OCI-LY7 (cell line): ENCODE measurements at regions not wholly inside any gene's neighbourhood (a gene's known extent, or its start where the extent isn't known, plus 50 kb on each side); places are given as distances from the start of the nearest gene placed in this dataset.

Experiments
- EZH2phosphoT487 ChIP-seq: fragments of 200-600 bp; sonication (generic); IDR thresholded peaks from 2 replicates; pipeline ENCODE4 v1.6.1; 2018; ENCODE audit warnings: low read depth, borderline replicate concordance, mild to moderate bottlenecking, mixed run types, antibody characterized with exemption, low read length, moderate library complexity, mixed read lengths
- TF ChIP-seq, protein P1 (sequence below): fragments of 200-600 bp; sonication (generic); conservative IDR thresholded peaks from 2 replicates; pipeline ENCODE4 v1.5.1; 2014; ENCODE audit warnings: mild to moderate bottlenecking, antibody characterized with exemption, low read length, moderate library complexity, mixed read lengths

DNA sequence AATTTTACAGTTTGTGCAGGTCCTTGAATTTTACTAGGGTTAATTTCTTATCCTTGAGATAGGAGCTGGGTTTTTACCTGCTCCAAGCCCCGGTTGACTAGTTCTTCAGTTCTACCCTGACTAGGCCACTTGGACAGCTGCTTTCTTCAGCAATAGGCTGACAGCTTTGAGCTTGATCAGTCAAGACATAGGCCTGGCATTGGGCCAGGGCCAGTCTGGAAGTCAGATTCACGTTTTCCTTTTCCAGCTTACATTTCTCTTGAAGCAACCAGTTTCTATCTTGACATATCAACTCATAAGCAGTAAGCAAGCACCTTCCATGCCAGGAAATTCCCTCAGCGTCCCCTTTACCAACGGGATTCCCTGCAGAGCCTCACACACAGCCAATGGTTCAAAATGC, 63.7 kb upstream of the AJAP1 start:
- TF ChIP-seq, protein P1, sequence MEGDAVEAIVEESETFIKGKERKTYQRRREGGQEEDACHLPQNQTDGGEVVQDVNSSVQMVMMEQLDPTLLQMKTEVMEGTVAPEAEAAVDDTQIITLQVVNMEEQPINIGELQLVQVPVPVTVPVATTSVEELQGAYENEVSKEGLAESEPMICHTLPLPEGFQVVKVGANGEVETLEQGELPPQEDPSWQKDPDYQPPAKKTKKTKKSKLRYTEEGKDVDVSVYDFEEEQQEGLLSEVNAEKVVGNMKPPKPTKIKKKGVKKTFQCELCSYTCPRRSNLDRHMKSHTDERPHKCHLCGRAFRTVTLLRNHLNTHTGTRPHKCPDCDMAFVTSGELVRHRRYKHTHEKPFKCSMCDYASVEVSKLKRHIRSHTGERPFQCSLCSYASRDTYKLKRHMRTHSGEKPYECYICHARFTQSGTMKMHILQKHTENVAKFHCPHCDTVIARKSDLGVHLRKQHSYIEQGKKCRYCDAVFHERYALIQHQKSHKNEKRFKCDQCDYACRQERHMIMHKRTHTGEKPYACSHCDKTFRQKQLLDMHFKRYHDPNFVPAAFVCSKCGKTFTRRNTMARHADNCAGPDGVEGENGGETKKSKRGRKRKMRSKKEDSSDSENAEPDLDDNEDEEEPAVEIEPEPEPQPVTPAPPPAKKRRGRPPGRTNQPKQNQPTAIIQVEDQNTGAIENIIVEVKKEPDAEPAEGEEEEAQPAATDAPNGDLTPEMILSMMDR: no peak
- TF ChIP-seq EZH2phosphoT487: no peak
